Breast epithelium (tissue), 4 donors: ENCODE measurements at regions not wholly inside any gene's neighbourhood (a gene's known extent, or its start where the extent isn't known, plus 50 kb on each side); places are given as distances from the start of the nearest gene placed in this dataset.

Source experiments
- DNase-seq, 2 donors: peaks; one replicate each; pipeline ENCODE4 v3.0.0-alpha.2; 2019; ENCODE audit warnings: low spot score in 2 of 2
- H3K27ac ChIP-seq, 2 donors: fragments of 200-600 bp; sonication (generic) in 1 of 2; one replicate each; pipeline ENCODE4 v1.5.1; 2016 to 2019; ENCODE audit warnings: mild to moderate bottlenecking in 1 of 2
- H3K27me3 ChIP-seq, 2 donors: fragments of 200-600 bp; sonication (generic) in 1 of 2; one replicate each; pipeline versions ENCODE4 v1.5.1 to v1.6.0; 2017 to 2019; ENCODE audit warnings: control low read depth in 1 of 2, mild to moderate bottlenecking in 1 of 2
- H3K36me3 ChIP-seq: fragments of 200-600 bp; one replicate; pipeline ENCODE4 v1.5.1; 2019
- H3K4me1 ChIP-seq, 2 donors: fragments of 200-600 bp; sonication (generic); one replicate each; pipeline ENCODE4 v1.5.1; 2016 to 2019; ENCODE audit warnings: control low read depth in 1 of 2
- H3K4me3 ChIP-seq, 3 donors: fragments of 200-600 bp; sonication (generic); 1 replicate in 2 of 3; 2 replicates in 1 of 3; pipeline ENCODE4 v1.5.1; 2016 to 2019; ENCODE audit warnings: mild to moderate bottlenecking in 3 of 3, moderate library complexity in 2 of 3
- H3K9me3 ChIP-seq, 2 donors: fragments of 200-600 bp; sonication (generic) in 1 of 2; one replicate each; pipeline ENCODE4 v1.5.1; 2016 to 2019; ENCODE audit warnings: control low read depth in 1 of 2
- CTCF ChIP-seq, 3 donors: fragments of 450-650 bp; IDR thresholded peaks; one replicate each; pipeline ENCODE4 v1.5.1; 2016 to 2017; ENCODE audit warnings: antibody characterized with exemption in 3 of 3, mild to moderate bottlenecking in 3 of 3, moderate library complexity in 3 of 3
- POLR2A ChIP-seq: fragments of 450-650 bp; IDR thresholded peaks from one replicate; pipeline ENCODE4 v1.6.1; 2016; ENCODE audit warnings: antibody characterized with exemption, mild to moderate bottlenecking, moderate library complexity
- POLR2AphosphoS5 ChIP-seq, 3 donors: sonication (generic); formaldehyde crosslinking; IDR thresholded peaks; one replicate each; pipeline ENCODE4 v1.6.1; 2017; ENCODE audit warnings: antibody characterized with exemption in 3 of 3
- intact Hi-C: fragments of 100-400 bp; cut with DNase I; formaldehyde crosslinking; loops from one replicate; pipeline ENCODE4 v1.15.1; 2023; ENCODE audit warnings: low total_unique reads

- Histone ChIP-seq H3K36me3 (no peaks in the 10 kb centered on the region), H3K4me1 (no peaks in the 10 kb centered on the region), H3K27me3 (no peaks in the 10 kb centered on the region), H3K4me3 (no peak overlapping the region), H3K9me3 (no peaks in the 10 kb centered on the region), H3K27ac (no peak overlapping the region)
- no peak for DNase-seq
- intact Hi-C loops: no loop called here
- TF ChIP-seq POLR2AphosphoS5 (IDR thresholded peaks at IDR 0.05) (no peak), CTCF (IDR thresholded peaks at IDR 0.05) (no peak), POLR2A (no peak)
Observed at GRCh38 chr12:124233041-124233796, 61.7 kb upstream of the RFLNA start.

GRCh38 chr12:124233846-124234640 lies 60.9 kb upstream of the RFLNA start:
- no peak for DNase-seq
- Histone ChIP-seq H3K9me3 (no peaks in the 10 kb centered on the region), H3K27ac (no peak overlapping the region), H3K4me1 (no peaks in the 10 kb centered on the region), H3K27me3 (no peaks in the 10 kb centered on the region), H3K36me3 (no peaks in the 10 kb centered on the region), H3K4me3 (no peak overlapping the region)
- intact Hi-C loops: no loop called here
- TF ChIP-seq POLR2AphosphoS5 (IDR thresholded peaks at IDR 0.05): no peak
- no peak for TF ChIP-seq CTCF (IDR thresholded peaks at IDR 0.05)
- TF ChIP-seq POLR2A: no peak

GRCh38 chr12:124236625-124237031 lies 58.3 kb upstream of the RFLNA start:
- H3K36me3 ChIP-seq: no peaks in the 10 kb centered on the region
- no peaks in the 10 kb centered on the region for H3K27me3 ChIP-seq
- no peak for DNase-seq
- H3K27ac ChIP-seq: no peak overlapping the region
- TF ChIP-seq POLR2A (no peak), CTCF (IDR thresholded peaks at IDR 0.05) (no peak), POLR2AphosphoS5 (IDR thresholded peaks at IDR 0.05) (no peak)
- no peak overlapping the region for H3K4me3 ChIP-seq
- H3K4me1 ChIP-seq: no peaks in the 10 kb centered on the region
- intact Hi-C loops: loop anchor here (5.0 kb wide), 1 partner anchor 359 kb away; no protein-coding TSS in a partner anchor
- H3K9me3 ChIP-seq: no peaks in the 10 kb centered on the region

- intact Hi-C loops: loop anchor here (5.0 kb wide), 1 partner anchor 362 kb away; no protein-coding TSS in a partner anchor
- H3K27me3 ChIP-seq: no peaks in the 10 kb centered on the region
- TF ChIP-seq CTCF (IDR thresholded peaks at IDR 0.05): no peak
- no peak for TF ChIP-seq POLR2A
- TF ChIP-seq POLR2AphosphoS5 (IDR thresholded peaks at IDR 0.05): no peak
- DNase-seq: no peak
- H3K4me1 ChIP-seq: no peaks in the 10 kb centered on the region
- H3K4me3 ChIP-seq: no peak overlapping the region
- no peak overlapping the region for H3K27ac ChIP-seq
- H3K36me3 ChIP-seq: no peaks in the 10 kb centered on the region
- H3K9me3 ChIP-seq: no peaks in the 10 kb centered on the region
Observed at GRCh38 chr12:124238886-124239285, 56.0 kb upstream of the RFLNA start.

GRCh38 chr12:124240493-124240892 lies 54.4 kb upstream of the RFLNA start:
- H3K4me1 ChIP-seq: no peaks in the 10 kb centered on the region
- H3K4me3 ChIP-seq: no peak overlapping the region
- no peaks in the 10 kb centered on the region for H3K27me3 ChIP-seq
- TF ChIP-seq CTCF (IDR thresholded peaks at IDR 0.05) (no peak), POLR2A (no peak), POLR2AphosphoS5 (IDR thresholded peaks at IDR 0.05) (no peak)
- DNase-seq: no peak
- H3K36me3 ChIP-seq: no peaks in the 10 kb centered on the region
- no peak overlapping the region for H3K27ac ChIP-seq
- intact Hi-C loops: no loop called here
- no peaks in the 10 kb centered on the region for H3K9me3 ChIP-seq
